ENCODE measurements at regions not wholly inside any gene's neighbourhood (a gene's known extent, or its start where the extent isn't known, plus 50 kb on each side); places are given as distances from the start of the nearest gene placed in this dataset.
"Not testable (repeated sequence)": the region's sequence is repeated elsewhere in the genome, so short reads cannot be mapped to it uniquely, and the experiment has no call there.

- H3K9ac ChIP-seq (ENCODE audit: low read length); H3K9me3 ChIP-seq (ENCODE audit: control insufficient read depth, insufficient read depth, low read depth, low read length); H3K4me1 ChIP-seq (ENCODE audit: control insufficient read depth, insufficient read depth, low read length); H3K27ac ChIP-seq (ENCODE audit: low read depth, low read length); H3K27me3 ChIP-seq (ENCODE audit: control insufficient read depth, insufficient read depth, low read length); H3K36me3 ChIP-seq (ENCODE audit: control insufficient read depth, insufficient read depth, low read length): not testable (repeated sequence)
- peak overlapping the region; percentile 53 for H3K4me3 ChIP-seq (ENCODE audit: low read depth, low read length)
Observed at GRCh38 chr15:24426286-24427054, 249.1 kb upstream of the NPAP1 start.

GRCh38 chr15:24427055-24427400 lies 248.5 kb upstream of the NPAP1 start:
- not testable (repeated sequence) for H3K9ac ChIP-seq (ENCODE audit: low read length); H3K4me1 ChIP-seq (ENCODE audit: control insufficient read depth, insufficient read depth, low read length); H3K9me3 ChIP-seq (ENCODE audit: control insufficient read depth, insufficient read depth, low read depth, low read length); H3K27ac ChIP-seq (ENCODE audit: low read depth, low read length); H3K27me3 ChIP-seq (ENCODE audit: control insufficient read depth, insufficient read depth, low read length); H3K36me3 ChIP-seq (ENCODE audit: control insufficient read depth, insufficient read depth, low read length)
- H3K4me3 ChIP-seq (ENCODE audit: low read depth, low read length): peak overlapping the region; percentile 53

- H3K27ac ChIP-seq (ENCODE audit: low read depth, low read length); H3K9me3 ChIP-seq (ENCODE audit: control insufficient read depth, insufficient read depth, low read depth, low read length); H3K36me3 ChIP-seq (ENCODE audit: control insufficient read depth, insufficient read depth, low read length); H3K4me1 ChIP-seq (ENCODE audit: control insufficient read depth, insufficient read depth, low read length); H3K4me3 ChIP-seq (ENCODE audit: low read depth, low read length); H3K9ac ChIP-seq (ENCODE audit: low read length); H3K27me3 ChIP-seq (ENCODE audit: control insufficient read depth, insufficient read depth, low read length): not testable (repeated sequence)
Observed at GRCh38 chr15:24435075-24435820, 240.3 kb upstream of the NPAP1 start.

- not testable (repeated sequence) for H3K9me3 ChIP-seq (ENCODE audit: control insufficient read depth, insufficient read depth, low read depth, low read length); H3K27me3 ChIP-seq (ENCODE audit: control insufficient read depth, insufficient read depth, low read length)
Observed at GRCh38 chr15:24437270-24437669, 238.3 kb upstream of the NPAP1 start.

GRCh38 chr15:24437735-24438134 lies 237.8 kb upstream of the NPAP1 start:
- not testable (repeated sequence) for H3K27ac ChIP-seq (ENCODE audit: low read depth, low read length); H3K9ac ChIP-seq (ENCODE audit: low read length); H3K9me3 ChIP-seq (ENCODE audit: control insufficient read depth, insufficient read depth, low read depth, low read length); H3K36me3 ChIP-seq (ENCODE audit: control insufficient read depth, insufficient read depth, low read length); H3K4me3 ChIP-seq (ENCODE audit: low read depth, low read length); H3K27me3 ChIP-seq (ENCODE audit: control insufficient read depth, insufficient read depth, low read length); H3K4me1 ChIP-seq (ENCODE audit: control insufficient read depth, insufficient read depth, low read length)

More at GRCh38 chr15:24437270-24437669, 238.3 kb upstream of the NPAP1 start:
- not testable (repeated sequence) for H3K9ac ChIP-seq (ENCODE audit: low read length); H3K4me3 ChIP-seq (ENCODE audit: low read depth, low read length); H3K36me3 ChIP-seq (ENCODE audit: control insufficient read depth, insufficient read depth, low read length); H3K4me1 ChIP-seq (ENCODE audit: control insufficient read depth, insufficient read depth, low read length); H3K27ac ChIP-seq (ENCODE audit: low read depth, low read length)

- H3K27ac ChIP-seq (ENCODE audit: low read depth, low read length); H3K4me1 ChIP-seq (ENCODE audit: control insufficient read depth, insufficient read depth, low read length); H3K9ac ChIP-seq (ENCODE audit: low read length); H3K27me3 ChIP-seq (ENCODE audit: control insufficient read depth, insufficient read depth, low read length); H3K36me3 ChIP-seq (ENCODE audit: control insufficient read depth, insufficient read depth, low read length); H3K9me3 ChIP-seq (ENCODE audit: control insufficient read depth, insufficient read depth, low read depth, low read length): not testable (repeated sequence)
- peak overlapping the region; percentile 54 for H3K4me3 ChIP-seq (ENCODE audit: low read depth, low read length)
Observed at GRCh38 chr15:24477107-24478025, 198.2 kb upstream of the NPAP1 start.

- not testable (repeated sequence) for H3K9me3 ChIP-seq (ENCODE audit: control insufficient read depth, insufficient read depth, low read depth, low read length); H3K4me3 ChIP-seq (ENCODE audit: low read depth, low read length)
Observed at GRCh38 chr15:24485885-24486567, 189.5 kb upstream of the NPAP1 start.

GRCh38 chr15:24488164-24488907 lies 187.2 kb upstream of the NPAP1 start:
- not testable (repeated sequence) for H3K9ac ChIP-seq (ENCODE audit: low read length); H3K27me3 ChIP-seq (ENCODE audit: control insufficient read depth, insufficient read depth, low read length); H3K36me3 ChIP-seq (ENCODE audit: control insufficient read depth, insufficient read depth, low read length); H3K4me3 ChIP-seq (ENCODE audit: low read depth, low read length); H3K9me3 ChIP-seq (ENCODE audit: control insufficient read depth, insufficient read depth, low read depth, low read length); H3K4me1 ChIP-seq (ENCODE audit: control insufficient read depth, insufficient read depth, low read length); H3K27ac ChIP-seq (ENCODE audit: low read depth, low read length)

More at GRCh38 chr15:24485885-24486567, 189.5 kb upstream of the NPAP1 start:
- H3K9ac ChIP-seq (ENCODE audit: low read length); H3K4me1 ChIP-seq (ENCODE audit: control insufficient read depth, insufficient read depth, low read length); H3K36me3 ChIP-seq (ENCODE audit: control insufficient read depth, insufficient read depth, low read length); H3K27ac ChIP-seq (ENCODE audit: low read depth, low read length); H3K27me3 ChIP-seq (ENCODE audit: control insufficient read depth, insufficient read depth, low read length): not testable (repeated sequence)

GRCh38 chr15:24505216-24505615 lies 170.4 kb upstream of the NPAP1 start:
- not testable (repeated sequence) for H3K27me3 ChIP-seq (ENCODE audit: control insufficient read depth, insufficient read depth, low read length); H3K4me3 ChIP-seq (ENCODE audit: low read depth, low read length); H3K9ac ChIP-seq (ENCODE audit: low read length); H3K4me1 ChIP-seq (ENCODE audit: control insufficient read depth, insufficient read depth, low read length); H3K36me3 ChIP-seq (ENCODE audit: control insufficient read depth, insufficient read depth, low read length); H3K27ac ChIP-seq (ENCODE audit: low read depth, low read length)
- H3K9me3 ChIP-seq (ENCODE audit: control insufficient read depth, insufficient read depth, low read depth, low read length): peaks cover 15% of the 10 kb centered on the region; the same call in 1 of the 2 replicates

GRCh38 chr15:24509714-24510113 lies 165.9 kb upstream of the NPAP1 start:
- H3K9ac ChIP-seq (ENCODE audit: low read length); H3K36me3 ChIP-seq (ENCODE audit: control insufficient read depth, insufficient read depth, low read length); H3K4me3 ChIP-seq (ENCODE audit: low read depth, low read length); H3K27ac ChIP-seq (ENCODE audit: low read depth, low read length); H3K4me1 ChIP-seq (ENCODE audit: control insufficient read depth, insufficient read depth, low read length); H3K27me3 ChIP-seq (ENCODE audit: control insufficient read depth, insufficient read depth, low read length): not testable (repeated sequence)
- H3K9me3 ChIP-seq (ENCODE audit: control insufficient read depth, insufficient read depth, low read depth, low read length): peaks cover 13% of the 10 kb centered on the region; the same call in 1 of the 2 replicates

Data from HUES6 (cell line).